ENCODE measurements at regions not wholly inside any gene's neighbourhood (a gene's known extent, or its start where the extent isn't known, plus 50 kb on each side); places are given as distances from the start of the nearest gene placed in this dataset.

GRCh38 chr5:158611581-158611980 is 488.1 kb downstream of the EBF1 start (continued):
- TF ChIP-seq STAT6 (CRISPR knock-in tag; IDR thresholded peaks at IDR 0.05; ENCODE audit: borderline replicate concordance) = no peak
- no peak for TF ChIP-seq TRIM24 (CRISPR knock-in tag; IDR thresholded peaks at IDR 0.05)

GRCh38 chr5:158610051-158610415 is 489.7 kb downstream of the EBF1 start:
- Histone ChIP-seq H3K27me3 (ENCODE audit: control insufficient read depth in 1 of 2, insufficient read depth in 2 of 2, low read length in 2 of 2) (no peaks in the 10 kb centered on the region), H4K20me1 (ENCODE audit: insufficient read depth, low read length) (no peaks in the 10 kb centered on the region), H3K4me2 (ENCODE audit: low read depth, low read length) (no peak overlapping the region), H3K9me3 (ENCODE audit: low read length) (no peaks in the 10 kb centered on the region; the same call in 1 of the 2 replicates), H2AFZ (ENCODE audit: low read length) (no peak overlapping the region), H3K36me3 (replicated peaks in 1 of 2; ENCODE audit: control insufficient read depth in 1 of 2, insufficient read depth in 2 of 2, low read length in 2 of 2) (no peaks in the 10 kb centered on the region), H3K27ac (ENCODE audit: extremely low read length, insufficient read depth, low read length) (no peak overlapping the region), H3K4me3 (replicated peaks in 1 of 3; ENCODE audit: insufficient read depth in 1 of 3, low read depth in 2 of 3, low read length in 3 of 3) (no peak overlapping the region), H3K9ac (ENCODE audit: insufficient read depth, low read depth, low read length) (no peak overlapping the region), H3K79me2 (ENCODE audit: insufficient read depth, low read length) (no peaks in the 10 kb centered on the region), H3K4me1 (ENCODE audit: insufficient read depth, low read length) (no peaks in the 10 kb centered on the region)
- intact Hi-C loops (cut with micrococcal nuclease; ENCODE audit: unreplicated experiment) (no loop called here), in situ Hi-C loops (cut with HindIII; ENCODE audit: extremely low pct_ligation_motif_present, low pct_unique_long_range_greater_than_20kb) (no loop called here)
- POLR2A ChIA-PET = no interaction called here
- ATAC-seq (no peak), FAIRE-seq (no peak), DNase-seq (ENCODE audit: low spot score) (no peak)
- CTCF ChIA-PET (ENCODE audit: low intra/inter-chr PET ratio, low total read pairs) = no interaction called here
- WGBS (ENCODE audit: low lambda C conversion rate) = 36% methylated on average over 2 of the region's 2 CpGs
- no TSS peak for BruUV-seq (replicated peaks)
- TF ChIP-seq CENPT (CRISPR knock-in tag; IDR thresholded peaks at IDR 0.05; ENCODE audit: low read depth) = no peak
- no peak for TF ChIP-seq KDM6A (CRISPR knock-in tag; IDR thresholded peaks at IDR 0.05; ENCODE audit: low read depth)
- no peak for TF ChIP-seq BCLAF1 (IDR thresholded peaks at IDR 0.05)
- TF ChIP-seq SRY (CRISPR knock-in tag; IDR thresholded peaks at IDR 0.05) = no peak
- TF ChIP-seq RAD51 (IDR thresholded peaks at IDR 0.05; ENCODE audit: borderline replicate concordance) = no peak
- no peak for TF ChIP-seq USF2 (IDR thresholded peaks at IDR 0.05; ENCODE audit: low read depth, low read length)
- no peak for TF ChIP-seq USF2 (CRISPR knock-in tag; IDR thresholded peaks at IDR 0.05; ENCODE audit: borderline replicate concordance)
- no peak for TF ChIP-seq ZNF10 (CRISPR knock-in tag; IDR thresholded peaks at IDR 0.05; ENCODE audit: borderline replicate concordance, low read depth)
- no peak for TF ChIP-seq ZNF207 (IDR thresholded peaks at IDR 0.05; ENCODE audit: borderline replicate concordance)
- TF ChIP-seq FOSL1 (CRISPR knock-in tag; IDR thresholded peaks at IDR 0.05; ENCODE audit: borderline replicate concordance) = no peak
- TF ChIP-seq HMG20A (CRISPR knock-in tag; IDR thresholded peaks at IDR 0.05; ENCODE audit: borderline replicate concordance) = no peak
- no peak for TF ChIP-seq ZNF333 (CRISPR knock-in tag; IDR thresholded peaks at IDR 0.05; ENCODE audit: borderline replicate concordance)
- no peak for TF ChIP-seq IRF2 (CRISPR knock-in tag; IDR thresholded peaks at IDR 0.05)
- TF ChIP-seq MXD1 (CRISPR knock-in tag; IDR thresholded peaks at IDR 0.05) = no peak
- no peak for TF ChIP-seq SOX5 (CRISPR knock-in tag; IDR thresholded peaks at IDR 0.05; ENCODE audit: borderline replicate concordance)
- TF ChIP-seq ZNF766 (CRISPR knock-in tag; IDR thresholded peaks at IDR 0.05; ENCODE audit: borderline replicate concordance) = no peak
